WTC11 (cell line): ENCODE measurements at regions not wholly inside any gene's neighbourhood (a gene's known extent, or its start where the extent isn't known, plus 50 kb on each side); places are given as distances from the start of the nearest gene placed in this dataset.

ENCODE experiments used
- ATAC-seq: fragments of 200-7000 bp; cut with Tn5 transposase; 2 replicates; pipeline ENCODE4 v1.10.0; 2021; ENCODE audit warnings: mild to moderate bottlenecking, moderate library complexity
- CTCF ChIA-PET: fragments of 300-600 bp; sonication (Branson Sonifier 250); formaldehyde crosslinking; loops from one replicate; lab custom pipeline; 2021; ENCODE audit warnings: antibody characterized with exemption; lab: Charles Lee
- POLR2A ChIA-PET: fragments of 350-600 bp; sonication (Branson Sonifier 250); formaldehyde crosslinking; loops from one replicate; lab custom pipeline; 2021; ENCODE audit warnings: antibody characterized with exemption; lab: Charles Lee
- DNase-seq: peaks from one replicate; pipeline ENCODE4 v3.0.0; 2021; ENCODE audit warnings: low spot score
- H3K27ac Mint-ChIP-seq: 2 replicates; pipeline ENCODE4 v1.8.0; 2021; ENCODE audit warnings: mixed read lengths
- H3K27me3 Mint-ChIP-seq: 2 replicates; pipeline ENCODE4 v1.8.0; 2021; ENCODE audit warnings: low read depth, mild to moderate bottlenecking, moderate library complexity, mixed read lengths
- H3K36me3 Mint-ChIP-seq: 2 replicates; pipeline ENCODE4 v1.8.0; 2021; ENCODE audit warnings: mixed read lengths
- H3K4me1 Mint-ChIP-seq: 2 replicates; pipeline ENCODE4 v1.8.0; 2022; ENCODE audit warnings: mixed read lengths
- H3K4me3 Mint-ChIP-seq: 2 replicates; pipeline ENCODE4 v1.8.0; 2021; ENCODE audit warnings: mild to moderate bottlenecking, moderate library complexity, mixed read lengths
- H3K9me3 Mint-ChIP-seq: 2 replicates; pipeline ENCODE4 v1.8.0; 2021; ENCODE audit warnings: mixed read lengths
- EMX1 ChIP-seq: fragments of 250-450 bp; sonication (Bioruptor Pico); IDR thresholded peaks from 2 replicates; pipeline ENCODE4 v1.8.0; 2021; ENCODE audit warnings: mild to moderate bottlenecking
- FOXK1 ChIP-seq: sonication (generic); formaldehyde crosslinking; IDR thresholded peaks from 2 replicates; pipeline ENCODE4 v1.8.0; 2022; ENCODE audit warnings: mild to moderate bottlenecking, moderate library complexity, missing genetic modification reagents
- MXD4 ChIP-seq: fragments of 250-450 bp; sonication (Bioruptor Pico); IDR thresholded peaks from 2 replicates; pipeline ENCODE4 v1.8.0; 2021; ENCODE audit warnings: mild to moderate bottlenecking, moderate library complexity, borderline replicate concordance
- MYBL2 ChIP-seq: sonication (generic); formaldehyde crosslinking; IDR thresholded peaks from 2 replicates; pipeline ENCODE4 v1.8.1; 2023; ENCODE audit warnings: mild to moderate bottlenecking, moderate library complexity, missing genetic modification reagents
- NFE2L1 ChIP-seq: sonication (generic); formaldehyde crosslinking; IDR thresholded peaks from 2 replicates; pipeline ENCODE4 v1.8.1; 2023; ENCODE audit warnings: missing genetic modification reagents
- OVOL2 ChIP-seq: fragments of 250-450 bp; sonication (Bioruptor Pico); IDR thresholded peaks from 2 replicates; pipeline ENCODE4 v1.9.0; 2021; ENCODE audit warnings: mild to moderate bottlenecking, borderline replicate concordance
- TEAD1 ChIP-seq: sonication (generic); formaldehyde crosslinking; IDR thresholded peaks from 2 replicates; pipeline ENCODE4 v1.8.0; 2022; ENCODE audit warnings: mild to moderate bottlenecking, missing genetic modification reagents
- ZNF219 ChIP-seq: sonication (generic); formaldehyde crosslinking; IDR thresholded peaks from 2 replicates; pipeline ENCODE4 v1.8.0; 2023; ENCODE audit warnings: missing genetic modification reagents, mild to moderate bottlenecking, borderline replicate concordance
- ZNF232 ChIP-seq: sonication (generic); formaldehyde crosslinking; IDR thresholded peaks from 2 replicates; pipeline ENCODE4 v1.8.0; 2022; ENCODE audit warnings: mild to moderate bottlenecking, missing genetic modification reagents
- ZNF396 ChIP-seq: fragments of 250-450 bp; sonication (Bioruptor Pico); IDR thresholded peaks from 2 replicates; pipeline ENCODE4 v1.8.0; 2021; ENCODE audit warnings: mild to moderate bottlenecking, moderate library complexity, borderline replicate concordance
- TF ChIP-seq, protein P1 (sequence below): fragments of 200-600 bp; IDR thresholded peaks from 2 replicates; pipeline ENCODE4 v1.8.0; 2022; ENCODE audit warnings: antibody characterized with exemption
- TF ChIP-seq, protein P2 (sequence below): fragments of 250-450 bp; sonication (Bioruptor Pico); IDR thresholded peaks from 2 replicates; pipeline ENCODE4 v1.9.0; 2021; ENCODE audit warnings: mild to moderate bottlenecking, borderline replicate concordance
- TF ChIP-seq, protein P3 (sequence below): sonication (generic); formaldehyde crosslinking; IDR thresholded peaks from 2 replicates; pipeline ENCODE4 v1.8.0; 2022; ENCODE audit warnings: mild to moderate bottlenecking, missing genetic modification reagents
- TF ChIP-seq, protein P4 (sequence below): sonication (generic); formaldehyde crosslinking; conservative IDR thresholded peaks from 2 replicates; pipeline ENCODE4 v1.8.1; 2023; ENCODE audit warnings: mild to moderate bottlenecking, low read depth, missing genetic modification reagents, moderate library complexity
- TF ChIP-seq, protein P5 (sequence below): sonication (generic); formaldehyde crosslinking; IDR thresholded peaks from 2 replicates; pipeline ENCODE4 v1.8.1; 2022; ENCODE audit warnings: mild to moderate bottlenecking, moderate library complexity, missing genetic modification reagents
- TF ChIP-seq, protein P6 (sequence below): sonication (generic); formaldehyde crosslinking; IDR thresholded peaks from 2 replicates; pipeline ENCODE4 v1.8.0; 2022; ENCODE audit warnings: missing genetic modification reagents

DNA sequence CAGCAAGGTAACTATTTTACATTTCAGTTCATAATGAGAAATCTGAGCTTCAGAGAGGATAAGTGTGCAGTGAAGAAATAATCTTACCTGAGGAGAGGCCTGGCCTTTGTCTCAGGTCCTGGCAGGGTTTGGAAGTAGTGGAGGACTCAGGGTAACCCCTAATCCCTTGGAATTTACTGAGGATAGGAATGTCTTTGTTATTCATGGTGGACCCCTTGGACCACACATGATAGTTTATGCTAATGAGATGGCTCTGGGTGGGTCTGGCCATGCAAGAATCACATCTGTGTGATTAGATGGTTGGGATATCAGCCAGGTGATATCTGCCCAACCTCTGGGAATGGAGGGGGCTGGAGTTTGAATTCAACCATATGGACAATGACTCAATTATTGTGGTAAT lies 65.0 kb upstream of the DAZL start (continued):
- TF ChIP-seq, protein P1, sequence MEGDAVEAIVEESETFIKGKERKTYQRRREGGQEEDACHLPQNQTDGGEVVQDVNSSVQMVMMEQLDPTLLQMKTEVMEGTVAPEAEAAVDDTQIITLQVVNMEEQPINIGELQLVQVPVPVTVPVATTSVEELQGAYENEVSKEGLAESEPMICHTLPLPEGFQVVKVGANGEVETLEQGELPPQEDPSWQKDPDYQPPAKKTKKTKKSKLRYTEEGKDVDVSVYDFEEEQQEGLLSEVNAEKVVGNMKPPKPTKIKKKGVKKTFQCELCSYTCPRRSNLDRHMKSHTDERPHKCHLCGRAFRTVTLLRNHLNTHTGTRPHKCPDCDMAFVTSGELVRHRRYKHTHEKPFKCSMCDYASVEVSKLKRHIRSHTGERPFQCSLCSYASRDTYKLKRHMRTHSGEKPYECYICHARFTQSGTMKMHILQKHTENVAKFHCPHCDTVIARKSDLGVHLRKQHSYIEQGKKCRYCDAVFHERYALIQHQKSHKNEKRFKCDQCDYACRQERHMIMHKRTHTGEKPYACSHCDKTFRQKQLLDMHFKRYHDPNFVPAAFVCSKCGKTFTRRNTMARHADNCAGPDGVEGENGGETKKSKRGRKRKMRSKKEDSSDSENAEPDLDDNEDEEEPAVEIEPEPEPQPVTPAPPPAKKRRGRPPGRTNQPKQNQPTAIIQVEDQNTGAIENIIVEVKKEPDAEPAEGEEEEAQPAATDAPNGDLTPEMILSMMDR = no peak
- no peak for TF ChIP-seq ZNF219
- TF ChIP-seq NFE2L1 (CRISPR knock-in tag) = no peak
- TF ChIP-seq EMX1 (CRISPR knock-in tag) = no peak
- TF ChIP-seq ZNF232 = no peak
- no peak for TF ChIP-seq ZNF396 (CRISPR knock-in tag)
- TF ChIP-seq TEAD1 = peak; percentile 94
- TF ChIP-seq, protein P2, sequence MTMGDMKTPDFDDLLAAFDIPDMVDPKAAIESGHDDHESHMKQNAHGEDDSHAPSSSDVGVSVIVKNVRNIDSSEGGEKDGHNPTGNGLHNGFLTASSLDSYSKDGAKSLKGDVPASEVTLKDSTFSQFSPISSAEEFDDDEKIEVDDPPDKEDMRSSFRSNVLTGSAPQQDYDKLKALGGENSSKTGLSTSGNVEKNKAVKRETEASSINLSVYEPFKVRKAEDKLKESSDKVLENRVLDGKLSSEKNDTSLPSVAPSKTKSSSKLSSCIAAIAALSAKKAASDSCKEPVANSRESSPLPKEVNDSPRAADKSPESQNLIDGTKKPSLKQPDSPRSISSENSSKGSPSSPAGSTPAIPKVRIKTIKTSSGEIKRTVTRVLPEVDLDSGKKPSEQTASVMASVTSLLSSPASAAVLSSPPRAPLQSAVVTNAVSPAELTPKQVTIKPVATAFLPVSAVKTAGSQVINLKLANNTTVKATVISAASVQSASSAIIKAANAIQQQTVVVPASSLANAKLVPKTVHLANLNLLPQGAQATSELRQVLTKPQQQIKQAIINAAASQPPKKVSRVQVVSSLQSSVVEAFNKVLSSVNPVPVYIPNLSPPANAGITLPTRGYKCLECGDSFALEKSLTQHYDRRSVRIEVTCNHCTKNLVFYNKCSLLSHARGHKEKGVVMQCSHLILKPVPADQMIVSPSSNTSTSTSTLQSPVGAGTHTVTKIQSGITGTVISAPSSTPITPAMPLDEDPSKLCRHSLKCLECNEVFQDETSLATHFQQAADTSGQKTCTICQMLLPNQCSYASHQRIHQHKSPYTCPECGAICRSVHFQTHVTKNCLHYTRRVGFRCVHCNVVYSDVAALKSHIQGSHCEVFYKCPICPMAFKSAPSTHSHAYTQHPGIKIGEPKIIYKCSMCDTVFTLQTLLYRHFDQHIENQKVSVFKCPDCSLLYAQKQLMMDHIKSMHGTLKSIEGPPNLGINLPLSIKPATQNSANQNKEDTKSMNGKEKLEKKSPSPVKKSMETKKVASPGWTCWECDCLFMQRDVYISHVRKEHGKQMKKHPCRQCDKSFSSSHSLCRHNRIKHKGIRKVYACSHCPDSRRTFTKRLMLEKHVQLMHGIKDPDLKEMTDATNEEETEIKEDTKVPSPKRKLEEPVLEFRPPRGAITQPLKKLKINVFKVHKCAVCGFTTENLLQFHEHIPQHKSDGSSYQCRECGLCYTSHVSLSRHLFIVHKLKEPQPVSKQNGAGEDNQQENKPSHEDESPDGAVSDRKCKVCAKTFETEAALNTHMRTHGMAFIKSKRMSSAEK = no peak
- TF ChIP-seq FOXK1 (CRISPR knock-in tag) = 0 out of 2 replicates have a peak, but pooled peaks have one; percentile 35
- TF ChIP-seq, all 79 proteins: peak for 7

DNA sequence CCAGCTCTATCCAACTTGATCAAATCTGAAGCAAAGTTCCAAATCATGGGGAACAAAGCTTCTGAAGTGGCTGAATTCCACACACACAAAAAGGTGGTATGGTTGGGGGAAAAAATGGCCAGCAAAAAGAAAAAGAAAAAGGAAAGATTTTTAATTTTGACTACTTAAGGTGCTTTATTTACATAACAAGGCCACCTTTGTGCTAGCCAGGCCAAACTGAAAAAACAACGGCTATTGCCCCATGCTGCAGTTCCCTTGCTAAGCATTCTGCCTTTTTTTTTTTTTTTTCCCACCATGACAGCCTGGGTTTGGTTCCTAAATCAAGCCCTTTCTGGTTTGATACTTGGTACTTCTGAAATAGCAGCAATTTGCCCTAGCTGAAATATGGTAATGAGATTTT lies 66.5 kb upstream of the DAZL start:
- ChIA-PET POLR2A (no interaction called here), CTCF (interaction anchor here (1.5 to 2.2 kb wide), 2 partner anchors 14 to 52 kb away, joined by 5 to 10 read pairs; no protein-coding TSS in a partner anchor)
- Mint-ChIP-seq H3K4me1 (peaks cover 52% of the 10 kb centered on the region), H3K36me3 (peaks cover 44% of the 10 kb centered on the region), H3K4me3 (peak overlapping the region; percentile 37), H3K9me3 (peaks cover 30% of the 10 kb centered on the region), H3K27ac (peak overlapping the region; percentile 99), H3K27me3 (peaks cover 11% of the 10 kb centered on the region)
- peak; percentile 57 for ATAC-seq
- DNase-seq = no peak
- TF ChIP-seq OVOL2 (CRISPR knock-in tag) = no peak
- no peak for TF ChIP-seq MXD4 (CRISPR knock-in tag)
- TF ChIP-seq, protein P1 = no peak

DNA sequence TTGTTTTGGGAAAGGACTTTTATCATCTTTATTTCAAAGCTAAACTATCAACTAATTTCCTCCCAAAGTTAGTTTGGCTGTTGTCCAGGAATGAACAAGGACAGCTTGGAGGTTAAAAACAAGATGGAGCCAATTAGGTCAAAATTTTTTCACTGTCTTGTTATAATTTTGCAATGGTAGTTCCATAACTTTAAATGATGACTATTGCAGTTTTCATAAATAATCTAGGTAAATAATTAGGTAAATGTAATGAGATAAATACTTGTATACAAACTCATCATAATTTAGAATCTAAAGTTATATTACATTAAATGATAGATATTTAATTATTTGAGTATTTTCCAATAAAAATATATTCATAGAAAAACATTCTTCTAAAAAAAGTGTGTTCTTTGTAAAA lies 68.3 kb upstream of the DAZL start:
- POLR2A ChIA-PET = no interaction called here
- no peak overlapping the region for H3K27ac Mint-ChIP-seq
- peaks cover 18% of the 10 kb centered on the region for H3K27me3 Mint-ChIP-seq
- CTCF ChIA-PET = no interaction called here
- DNase-seq (no peak), ATAC-seq (no peak)
- peaks cover 37% of the 10 kb centered on the region for H3K9me3 Mint-ChIP-seq
- peaks cover 43% of the 10 kb centered on the region for H3K4me1 Mint-ChIP-seq
- H3K4me3 Mint-ChIP-seq = no peak overlapping the region
- peaks cover 53% of the 10 kb centered on the region for H3K36me3 Mint-ChIP-seq
- TF ChIP-seq, protein P3, sequence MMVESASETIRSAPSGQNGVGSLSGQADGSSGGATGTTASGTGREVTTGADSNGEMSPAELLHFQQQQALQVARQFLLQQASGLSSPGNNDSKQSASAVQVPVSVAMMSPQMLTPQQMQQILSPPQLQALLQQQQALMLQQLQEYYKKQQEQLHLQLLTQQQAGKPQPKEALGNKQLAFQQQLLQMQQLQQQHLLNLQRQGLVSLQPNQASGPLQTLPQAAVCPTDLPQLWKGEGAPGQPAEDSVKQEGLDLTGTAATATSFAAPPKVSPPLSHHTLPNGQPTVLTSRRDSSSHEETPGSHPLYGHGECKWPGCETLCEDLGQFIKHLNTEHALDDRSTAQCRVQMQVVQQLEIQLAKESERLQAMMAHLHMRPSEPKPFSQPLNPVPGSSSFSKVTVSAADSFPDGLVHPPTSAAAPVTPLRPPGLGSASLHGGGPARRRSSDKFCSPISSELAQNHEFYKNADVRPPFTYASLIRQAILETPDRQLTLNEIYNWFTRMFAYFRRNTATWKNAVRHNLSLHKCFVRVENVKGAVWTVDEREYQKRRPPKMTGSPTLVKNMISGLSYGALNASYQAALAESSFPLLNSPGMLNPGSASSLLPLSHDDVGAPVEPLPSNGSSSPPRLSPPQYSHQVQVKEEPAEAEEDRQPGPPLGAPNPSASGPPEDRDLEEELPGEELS (CRISPR knock-in tag) = no peak
- TF ChIP-seq, protein P4, sequence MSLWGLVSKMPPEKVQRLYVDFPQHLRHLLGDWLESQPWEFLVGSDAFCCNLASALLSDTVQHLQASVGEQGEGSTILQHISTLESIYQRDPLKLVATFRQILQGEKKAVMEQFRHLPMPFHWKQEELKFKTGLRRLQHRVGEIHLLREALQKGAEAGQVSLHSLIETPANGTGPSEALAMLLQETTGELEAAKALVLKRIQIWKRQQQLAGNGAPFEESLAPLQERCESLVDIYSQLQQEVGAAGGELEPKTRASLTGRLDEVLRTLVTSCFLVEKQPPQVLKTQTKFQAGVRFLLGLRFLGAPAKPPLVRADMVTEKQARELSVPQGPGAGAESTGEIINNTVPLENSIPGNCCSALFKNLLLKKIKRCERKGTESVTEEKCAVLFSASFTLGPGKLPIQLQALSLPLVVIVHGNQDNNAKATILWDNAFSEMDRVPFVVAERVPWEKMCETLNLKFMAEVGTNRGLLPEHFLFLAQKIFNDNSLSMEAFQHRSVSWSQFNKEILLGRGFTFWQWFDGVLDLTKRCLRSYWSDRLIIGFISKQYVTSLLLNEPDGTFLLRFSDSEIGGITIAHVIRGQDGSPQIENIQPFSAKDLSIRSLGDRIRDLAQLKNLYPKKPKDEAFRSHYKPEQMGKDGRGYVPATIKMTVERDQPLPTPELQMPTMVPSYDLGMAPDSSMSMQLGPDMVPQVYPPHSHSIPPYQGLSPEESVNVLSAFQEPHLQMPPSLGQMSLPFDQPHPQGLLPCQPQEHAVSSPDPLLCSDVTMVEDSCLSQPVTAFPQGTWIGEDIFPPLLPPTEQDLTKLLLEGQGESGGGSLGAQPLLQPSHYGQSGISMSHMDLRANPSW (CRISPR knock-in tag) = no peak
- TF ChIP-seq, protein P5, sequence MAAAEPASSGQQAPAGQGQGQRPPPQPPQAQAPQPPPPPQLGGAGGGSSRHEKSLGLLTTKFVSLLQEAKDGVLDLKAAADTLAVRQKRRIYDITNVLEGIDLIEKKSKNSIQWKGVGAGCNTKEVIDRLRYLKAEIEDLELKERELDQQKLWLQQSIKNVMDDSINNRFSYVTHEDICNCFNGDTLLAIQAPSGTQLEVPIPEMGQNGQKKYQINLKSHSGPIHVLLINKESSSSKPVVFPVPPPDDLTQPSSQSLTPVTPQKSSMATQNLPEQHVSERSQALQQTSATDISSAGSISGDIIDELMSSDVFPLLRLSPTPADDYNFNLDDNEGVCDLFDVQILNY (CRISPR knock-in tag) = no peak
- TF ChIP-seq FOXK1 (CRISPR knock-in tag) (no peak), MYBL2 (CRISPR knock-in tag) (no peak)
- TF ChIP-seq, protein P6, sequence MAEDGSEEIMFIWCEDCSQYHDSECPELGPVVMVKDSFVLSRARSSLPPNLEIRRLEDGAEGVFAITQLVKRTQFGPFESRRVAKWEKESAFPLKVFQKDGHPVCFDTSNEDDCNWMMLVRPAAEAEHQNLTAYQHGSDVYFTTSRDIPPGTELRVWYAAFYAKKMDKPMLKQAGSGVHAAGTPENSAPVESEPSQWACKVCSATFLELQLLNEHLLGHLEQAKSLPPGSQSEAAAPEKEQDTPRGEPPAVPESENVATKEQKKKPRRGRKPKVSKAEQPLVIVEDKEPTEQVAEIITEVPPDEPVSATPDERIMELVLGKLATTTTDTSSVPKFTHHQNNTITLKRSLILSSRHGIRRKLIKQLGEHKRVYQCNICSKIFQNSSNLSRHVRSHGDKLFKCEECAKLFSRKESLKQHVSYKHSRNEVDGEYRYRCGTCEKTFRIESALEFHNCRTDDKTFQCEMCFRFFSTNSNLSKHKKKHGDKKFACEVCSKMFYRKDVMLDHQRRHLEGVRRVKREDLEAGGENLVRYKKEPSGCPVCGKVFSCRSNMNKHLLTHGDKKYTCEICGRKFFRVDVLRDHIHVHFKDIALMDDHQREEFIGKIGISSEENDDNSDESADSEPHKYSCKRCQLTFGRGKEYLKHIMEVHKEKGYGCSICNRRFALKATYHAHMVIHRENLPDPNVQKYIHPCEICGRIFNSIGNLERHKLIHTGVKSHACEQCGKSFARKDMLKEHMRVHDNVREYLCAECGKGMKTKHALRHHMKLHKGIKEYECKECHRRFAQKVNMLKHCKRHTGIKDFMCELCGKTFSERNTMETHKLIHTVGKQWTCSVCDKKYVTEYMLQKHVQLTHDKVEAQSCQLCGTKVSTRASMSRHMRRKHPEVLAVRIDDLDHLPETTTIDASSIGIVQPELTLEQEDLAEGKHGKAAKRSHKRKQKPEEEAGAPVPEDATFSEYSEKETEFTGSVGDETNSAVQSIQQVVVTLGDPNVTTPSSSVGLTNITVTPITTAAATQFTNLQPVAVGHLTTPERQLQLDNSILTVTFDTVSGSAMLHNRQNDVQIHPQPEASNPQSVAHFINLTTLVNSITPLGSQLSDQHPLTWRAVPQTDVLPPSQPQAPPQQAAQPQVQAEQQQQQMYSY = no peak
